Epithelial cell of esophagus (primary cell): ENCODE measurements at regions not wholly inside any gene's neighbourhood (a gene's known extent, or its start where the extent isn't known, plus 50 kb on each side); places are given as distances from the start of the nearest gene placed in this dataset.
A peak's percentile ranks its signal among the peaks of the same experiment; 100 is the strongest.

ENCODE experiments used
- DNase-seq: peaks from one replicate; pipeline ENCODE4 v3.0.0; 2010; ENCODE audit warnings: low read depth
- H3K4me3 ChIP-seq: 2 replicates; pipeline ENCODE4 v1.5.1; 2011; ENCODE audit warnings: mild to moderate bottlenecking, low read length, control low read depth
- CTCF ChIP-seq: IDR thresholded peaks from 2 replicates; pipeline ENCODE4 v1.5.1; 2011; ENCODE audit warnings: low read depth, mild to moderate bottlenecking, low read length, control low read depth, inconsistent platforms; ENCODE audit not compliant: insufficient read depth; ENCODE audit errors: missing control alignments

- TF ChIP-seq CTCF = no peak
Measured at GRCh38 chr2:145136702-145137101, 616.8 kb upstream of the ZEB2 start.

GRCh38 chr2:145126146-145126545 is 606.2 kb upstream of the ZEB2 start:
- no peak for TF ChIP-seq CTCF
- no peak overlapping the region for H3K4me3 ChIP-seq
- DNase-seq = no peak

More at GRCh38 chr2:145136702-145137101, 616.8 kb upstream of the ZEB2 start:
- no peak overlapping the region for H3K4me3 ChIP-seq
- no peak for DNase-seq

- H3K4me3 ChIP-seq = no peak overlapping the region
- no peak for DNase-seq
- TF ChIP-seq CTCF = no peak
Measured at GRCh38 chr2:145124085-145124484, 604.2 kb upstream of the ZEB2 start.

GRCh38 chr2:145123606-145124005 is 603.7 kb upstream of the ZEB2 start:
- peak; percentile 11 for DNase-seq
- no peak for TF ChIP-seq CTCF
- no peak overlapping the region for H3K4me3 ChIP-seq

- no peak overlapping the region for H3K4me3 ChIP-seq
- no peak for TF ChIP-seq CTCF
- no peak for DNase-seq
Measured at GRCh38 chr2:145119225-145119624, 599.3 kb upstream of the ZEB2 start.

- no peak for DNase-seq
- TF ChIP-seq CTCF = no peak
- no peak overlapping the region for H3K4me3 ChIP-seq
Measured at GRCh38 chr2:145116834-145117725, 597.2 kb upstream of the ZEB2 start.

- peak; percentile 24 for DNase-seq
- H3K4me3 ChIP-seq = no peak overlapping the region
- no peak for TF ChIP-seq CTCF
Measured at GRCh38 chr2:145116056-145116455, 596.1 kb upstream of the ZEB2 start.
